Naive thymus-derived CD8-positive, alpha-beta T cell (primary cell): ENCODE measurements at regions not wholly inside any gene's neighbourhood (a gene's known extent, or its start where the extent isn't known, plus 50 kb on each side); places are given as distances from the start of the nearest gene placed in this dataset.

ENCODE experiments used
- ATAC-seq, 2 donors: fragments of 150-1000 bp; cut with Tn5 transposase in 1 of 2; sonication (Bioruptor Pico), chemical (Tn5 transposase) in 1 of 2; 1 replicate in 1 of 2; 2 replicates in 1 of 2; pipeline ENCODE4 v1.10.0; 2021; ENCODE audit warnings: mild to moderate bottlenecking in 2 of 2, moderate library complexity in 2 of 2
- POLR2A ChIA-PET: fragments of 350-600 bp; sonication (Branson Sonifier 250); formaldehyde crosslinking; loops from one replicate; lab custom pipeline; 2021; ENCODE audit warnings: antibody characterized with exemption; lab: Charles Lee
- DNase-seq, 10 donors: peaks; one replicate each; pipeline versions ENCODE4 v3.0.0 to v3.0.0-alpha.2; 2020 to 2022
- H3K27ac Mint-ChIP-seq, 10 donors: one replicate each; pipeline ENCODE4 v1.8.0; 2020 to 2022; ENCODE audit warnings: mild to moderate bottlenecking in 10 of 10, mixed read lengths in 10 of 10, moderate library complexity in 4 of 10, inconsistent platforms in 1 of 10
- H3K27me3 Mint-ChIP-seq, 5 donors: one replicate each; pipeline ENCODE4 v1.8.0; 2021 to 2022; ENCODE audit warnings: mixed read lengths in 5 of 5
- H3K36me3 Mint-ChIP-seq, 3 donors: one replicate each; pipeline ENCODE4 v1.8.0; 2020 to 2022; ENCODE audit warnings: mixed read lengths in 3 of 3, mild to moderate bottlenecking in 2 of 3, inconsistent platforms in 1 of 3
- H3K4me1 Mint-ChIP-seq, 4 donors: one replicate each; pipeline ENCODE4 v1.8.0; 2021 to 2022; ENCODE audit warnings: mixed read lengths in 4 of 4
- H3K4me3 Mint-ChIP-seq, 10 donors: one replicate each; pipeline ENCODE4 v1.8.0; 2020 to 2022; ENCODE audit warnings: mild to moderate bottlenecking in 10 of 10, mixed read lengths in 10 of 10, moderate library complexity in 6 of 10, inconsistent platforms in 1 of 10
- H3K9me3 Mint-ChIP-seq, 9 donors: one replicate each; pipeline ENCODE4 v1.8.0; 2020 to 2022; ENCODE audit warnings: mixed read lengths in 9 of 9, mild to moderate bottlenecking in 3 of 9, inconsistent platforms in 1 of 9, moderate library complexity in 1 of 9

- Mint-ChIP-seq H3K27me3 (no peaks in the 10 kb centered on the region), H3K27ac (no peak overlapping the region), H3K36me3 (no peaks in the 10 kb centered on the region), H3K4me3 (no peak overlapping the region), H3K4me1 (no peaks in the 10 kb centered on the region), H3K9me3 (peaks cover 0 to 3% (median 0%) of the 10 kb centered on the region in 9 donors)
- POLR2A ChIA-PET, result no interaction called here
- DNase-seq, result no peak
- no peak for ATAC-seq
Observed at GRCh38 chr4:20302336-20302735, 50.6 kb downstream of the SLIT2 start.

- Mint-ChIP-seq H3K9me3 (peaks cover 0 to 10% (median 0%) of the 10 kb centered on the region in 9 donors), H3K36me3 (no peaks in the 10 kb centered on the region), H3K4me3 (no peak overlapping the region), H3K27me3 (no peaks in the 10 kb centered on the region), H3K27ac (no peak overlapping the region), H3K4me1 (no peaks in the 10 kb centered on the region)
- POLR2A ChIA-PET, result no interaction called here
- DNase-seq, result no peak
- ATAC-seq, result no peak
Observed at GRCh38 chr4:20305976-20306375, 54.3 kb downstream of the SLIT2 start.

- H3K4me3 Mint-ChIP-seq, result no peak overlapping the region
- ATAC-seq, result no peak
- DNase-seq, result no peak
- H3K27ac Mint-ChIP-seq, result no peak overlapping the region
- no peaks in the 10 kb centered on the region for H3K27me3 Mint-ChIP-seq
- H3K9me3 Mint-ChIP-seq, result peaks cover 0 to 10% (median 2%) of the 10 kb centered on the region in 9 donors
- POLR2A ChIA-PET, result no interaction called here
- no peaks in the 10 kb centered on the region for H3K36me3 Mint-ChIP-seq
- H3K4me1 Mint-ChIP-seq, result no peaks in the 10 kb centered on the region
Observed at GRCh38 chr4:20311856-20312255, 60.2 kb downstream of the SLIT2 start.

DNA sequence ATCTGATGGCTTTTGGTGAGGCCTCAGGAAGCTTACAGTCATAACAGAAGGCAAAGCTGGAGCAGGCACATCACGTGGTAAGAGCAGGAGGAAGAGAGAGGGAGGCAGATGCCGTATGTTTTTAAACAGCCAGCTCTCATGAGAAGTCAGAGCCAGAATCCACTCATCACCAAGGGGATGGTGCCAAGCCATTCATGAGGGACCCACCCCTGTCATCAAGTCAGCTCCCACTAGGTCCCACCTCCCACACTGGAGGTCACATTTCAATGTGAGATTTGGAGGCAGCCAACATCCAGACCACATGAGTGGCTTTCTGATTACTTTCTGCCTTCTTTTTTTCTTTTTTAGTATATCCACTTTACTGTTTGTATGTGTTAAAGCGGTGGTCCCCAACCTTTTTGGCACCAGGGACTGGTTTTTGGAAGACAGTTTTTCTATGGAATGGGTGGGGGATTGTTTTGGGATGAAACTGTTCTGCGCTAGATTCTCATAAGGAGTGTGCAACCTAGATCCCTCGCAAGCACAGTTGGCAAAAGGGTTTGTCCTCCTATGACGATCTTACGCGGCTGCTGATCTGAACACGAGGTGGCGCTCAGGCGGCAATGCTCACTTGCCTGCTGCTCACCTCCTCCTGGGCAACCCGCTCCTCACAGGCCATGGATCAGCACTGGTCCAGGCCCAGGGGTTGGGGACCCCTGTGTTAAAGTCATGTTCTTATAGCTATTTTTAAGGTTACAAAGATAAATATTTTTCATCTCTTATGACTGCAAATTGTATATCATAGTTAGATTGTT lies 61.7 kb downstream of the SLIT2 start:
- Mint-ChIP-seq H3K27me3 (no peaks in the 10 kb centered on the region), H3K36me3 (no peaks in the 10 kb centered on the region), H3K9me3 (peaks cover 0 to 10% (median 2%) of the 10 kb centered on the region in 9 donors), H3K4me1 (no peaks in the 10 kb centered on the region), H3K27ac (no peak overlapping the region), H3K4me3 (no peak overlapping the region)
- DNase-seq (no peak), ATAC-seq (no peak)
- POLR2A ChIA-PET, result no interaction called here

DNA sequence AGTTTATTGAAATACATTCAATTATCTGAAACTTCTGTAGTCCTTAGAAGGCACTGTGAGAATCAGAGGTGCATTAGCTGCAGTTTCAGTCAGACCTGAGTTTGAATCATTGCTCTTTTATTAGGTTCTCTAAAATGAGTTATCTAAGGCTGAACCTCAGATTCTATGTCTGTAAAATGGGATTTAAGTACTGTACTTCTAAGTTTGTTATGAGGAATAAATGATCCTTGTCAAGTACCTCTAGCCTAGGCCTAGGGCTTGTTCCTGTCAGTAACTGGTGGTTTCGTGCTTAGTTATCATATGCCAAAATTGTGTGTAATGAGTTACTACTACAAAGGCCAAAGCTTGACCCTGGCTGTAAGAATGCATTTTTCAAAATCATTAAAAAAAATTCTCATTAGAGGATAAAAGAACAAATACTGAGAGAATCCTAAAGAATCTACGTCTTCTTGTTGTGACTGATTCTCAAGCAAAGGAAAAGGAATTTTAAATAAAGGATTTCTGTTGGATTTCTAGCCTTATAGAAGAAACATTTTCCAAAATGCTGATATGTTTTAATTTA lies 65.8 kb downstream of the SLIT2 start:
- POLR2A ChIA-PET, result no interaction called here
- H3K27me3 Mint-ChIP-seq, result peaks cover 0 to 3% (median 0%) of the 10 kb centered on the region in 5 donors
- no peak for ATAC-seq
- H3K4me1 Mint-ChIP-seq, result no peaks in the 10 kb centered on the region
- no peak overlapping the region for H3K27ac Mint-ChIP-seq
- no peak overlapping the region for H3K4me3 Mint-ChIP-seq
- H3K36me3 Mint-ChIP-seq, result no peaks in the 10 kb centered on the region
- DNase-seq, result no peak
- peaks cover 0 to 11% (median 0%) of the 10 kb centered on the region in 9 donors for H3K9me3 Mint-ChIP-seq

- Mint-ChIP-seq H3K4me1 (no peaks in the 10 kb centered on the region), H3K36me3 (no peaks in the 10 kb centered on the region), H3K27me3 (peaks cover 0 to 3% (median 0%) of the 10 kb centered on the region in 5 donors), H3K27ac (no peak overlapping the region), H3K9me3 (peaks cover 0 to 11% (median 0%) of the 10 kb centered on the region in 9 donors), H3K4me3 (no peak overlapping the region)
- no peak for ATAC-seq
- DNase-seq, result no peak
- POLR2A ChIA-PET, result no interaction called here
Observed at GRCh38 chr4:20318001-20318908, 66.5 kb downstream of the SLIT2 start.

GRCh38 chr4:20318909-20319277 lies 67.2 kb downstream of the SLIT2 start:
- H3K4me1 Mint-ChIP-seq, result no peaks in the 10 kb centered on the region
- ATAC-seq, result no peak
- H3K4me3 Mint-ChIP-seq, result no peak overlapping the region
- DNase-seq, result no peak
- POLR2A ChIA-PET, result no interaction called here
- H3K27ac Mint-ChIP-seq, result no peak overlapping the region
- no peaks in the 10 kb centered on the region for H3K36me3 Mint-ChIP-seq
- peaks cover 0 to 11% (median 0%) of the 10 kb centered on the region in 9 donors for H3K9me3 Mint-ChIP-seq
- H3K27me3 Mint-ChIP-seq, result peaks cover 0 to 3% (median 0%) of the 10 kb centered on the region in 5 donors

- Mint-ChIP-seq H3K27ac (no peak overlapping the region), H3K4me1 (no peaks in the 10 kb centered on the region), H3K9me3 (peaks cover 0 to 11% (median 0%) of the 10 kb centered on the region in 9 donors), H3K4me3 (no peak overlapping the region), H3K36me3 (no peaks in the 10 kb centered on the region), H3K27me3 (peaks cover 0 to 3% (median 0%) of the 10 kb centered on the region in 5 donors)
- POLR2A ChIA-PET, result no interaction called here
- no peak for ATAC-seq
- DNase-seq, result no peak
Observed at GRCh38 chr4:20319825-20320612, 68.3 kb downstream of the SLIT2 start.

GRCh38 chr4:20323991-20324390 lies 72.3 kb downstream of the SLIT2 start:
- Mint-ChIP-seq H3K27me3 (peaks cover 0 to 3% (median 0%) of the 10 kb centered on the region in 5 donors), H3K4me1 (no peaks in the 10 kb centered on the region), H3K36me3 (no peaks in the 10 kb centered on the region), H3K27ac (no peak overlapping the region), H3K4me3 (no peak overlapping the region), H3K9me3 (peaks cover 0 to 11% (median 0%) of the 10 kb centered on the region in 9 donors)
- no peak for DNase-seq
- POLR2A ChIA-PET, result no interaction called here
- no peak for ATAC-seq

- Mint-ChIP-seq H3K27me3 (no peaks in the 10 kb centered on the region), H3K9me3 (peaks cover 0 to 2% (median 0%) of the 10 kb centered on the region in 9 donors), H3K4me3 (no peak overlapping the region), H3K4me1 (no peaks in the 10 kb centered on the region), H3K27ac (no peak overlapping the region), H3K36me3 (no peaks in the 10 kb centered on the region)
- POLR2A ChIA-PET, result no interaction called here
- DNase-seq (no peak), ATAC-seq (no peak)
Observed at GRCh38 chr4:20326460-20326859, 74.8 kb downstream of the SLIT2 start.

DNA sequence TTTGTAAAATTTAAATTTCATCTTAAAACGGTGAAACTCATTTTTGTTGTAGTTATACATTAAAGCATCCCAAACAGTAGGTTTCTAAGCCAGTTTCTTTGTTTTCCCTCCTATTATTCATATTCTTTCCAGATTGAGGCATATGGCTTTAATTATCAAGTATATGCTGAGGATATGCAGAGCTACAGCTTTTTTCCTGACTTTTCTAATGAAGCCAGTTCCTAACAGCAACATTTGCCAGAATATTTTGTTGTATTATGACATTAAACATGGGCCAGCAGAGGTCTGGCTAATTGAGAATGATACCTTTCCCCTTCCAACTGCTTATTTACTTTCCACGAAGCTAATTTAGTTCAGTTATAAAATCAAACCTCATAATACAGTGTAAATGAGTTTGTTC lies 75.3 kb downstream of the SLIT2 start:
- no peak for DNase-seq
- H3K4me1 Mint-ChIP-seq, result no peaks in the 10 kb centered on the region
- H3K4me3 Mint-ChIP-seq, result no peak overlapping the region
- peaks cover 0 to 2% (median 0%) of the 10 kb centered on the region in 9 donors for H3K9me3 Mint-ChIP-seq
- no peaks in the 10 kb centered on the region for H3K36me3 Mint-ChIP-seq
- H3K27me3 Mint-ChIP-seq, result peaks cover 0 to 1% (median 0%) of the 10 kb centered on the region in 5 donors
- H3K27ac Mint-ChIP-seq, result no peak overlapping the region
- no peak for ATAC-seq
- POLR2A ChIA-PET, result no interaction called here

GRCh38 chr4:20327808-20328207 lies 76.1 kb downstream of the SLIT2 start:
- H3K27me3 Mint-ChIP-seq, result peaks cover 0 to 3% (median 0%) of the 10 kb centered on the region in 5 donors
- ATAC-seq, result no peak

More at GRCh38 chr4:20327808-20328207, 76.1 kb downstream of the SLIT2 start:
- POLR2A ChIA-PET, result no interaction called here
- Mint-ChIP-seq H3K4me1 (no peaks in the 10 kb centered on the region), H3K36me3 (no peaks in the 10 kb centered on the region), H3K4me3 (no peak overlapping the region), H3K9me3 (peaks cover 0 to 3% (median 0%) of the 10 kb centered on the region in 9 donors), H3K27ac (no peak overlapping the region)
- no peak for DNase-seq
